ENCODE measurements at regions not wholly inside any gene's neighbourhood (a gene's known extent, or its start where the extent isn't known, plus 50 kb on each side); places are given as distances from the start of the nearest gene placed in this dataset.
"Not testable (repeated sequence)": the region's sequence is repeated elsewhere in the genome, so short reads cannot be mapped to it uniquely, and the experiment has no call there.

DNA sequence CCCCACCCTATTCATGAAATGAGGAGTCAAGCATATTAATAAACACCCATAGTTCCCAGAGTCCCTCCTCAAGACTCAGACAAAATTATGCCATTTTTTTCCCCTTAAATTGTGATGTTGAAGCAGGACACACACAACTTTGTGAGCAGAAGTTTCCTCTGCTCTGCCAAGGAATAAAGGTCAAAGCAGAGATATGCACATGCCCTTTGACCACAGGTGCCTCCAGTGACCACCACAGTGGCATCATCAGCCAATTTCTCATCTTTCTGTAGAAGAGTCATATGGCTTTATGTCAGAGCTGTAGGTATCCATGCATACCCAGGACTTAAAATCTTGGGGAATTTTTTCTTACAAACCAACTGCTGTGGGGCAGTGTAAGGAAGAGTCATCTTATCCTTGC, 304.4 kb upstream of the GADL1 start:
- TF ChIP-seq, protein P1, sequence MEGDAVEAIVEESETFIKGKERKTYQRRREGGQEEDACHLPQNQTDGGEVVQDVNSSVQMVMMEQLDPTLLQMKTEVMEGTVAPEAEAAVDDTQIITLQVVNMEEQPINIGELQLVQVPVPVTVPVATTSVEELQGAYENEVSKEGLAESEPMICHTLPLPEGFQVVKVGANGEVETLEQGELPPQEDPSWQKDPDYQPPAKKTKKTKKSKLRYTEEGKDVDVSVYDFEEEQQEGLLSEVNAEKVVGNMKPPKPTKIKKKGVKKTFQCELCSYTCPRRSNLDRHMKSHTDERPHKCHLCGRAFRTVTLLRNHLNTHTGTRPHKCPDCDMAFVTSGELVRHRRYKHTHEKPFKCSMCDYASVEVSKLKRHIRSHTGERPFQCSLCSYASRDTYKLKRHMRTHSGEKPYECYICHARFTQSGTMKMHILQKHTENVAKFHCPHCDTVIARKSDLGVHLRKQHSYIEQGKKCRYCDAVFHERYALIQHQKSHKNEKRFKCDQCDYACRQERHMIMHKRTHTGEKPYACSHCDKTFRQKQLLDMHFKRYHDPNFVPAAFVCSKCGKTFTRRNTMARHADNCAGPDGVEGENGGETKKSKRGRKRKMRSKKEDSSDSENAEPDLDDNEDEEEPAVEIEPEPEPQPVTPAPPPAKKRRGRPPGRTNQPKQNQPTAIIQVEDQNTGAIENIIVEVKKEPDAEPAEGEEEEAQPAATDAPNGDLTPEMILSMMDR (IDR thresholded peaks at IDR 0.05): no peak
- no peak overlapping the region for H3K4me3 ChIP-seq (ENCODE audit: low read length)
- H3K27ac Mint-ChIP-seq: no peak overlapping the region
- H3K27me3 ChIP-seq (ENCODE audit: control insufficient read depth, insufficient read depth, low read length): no peaks in the 10 kb centered on the region
- H3K4me1 ChIP-seq (ENCODE audit: control insufficient read depth, insufficient read depth, low read length): no peaks in the 10 kb centered on the region
- intact Hi-C loops (cut with micrococcal nuclease): no loop called here
- H3K4me3 Mint-ChIP-seq: no peak overlapping the region
- DNase-seq: no peak
- no peak for ATAC-seq
- H3K9me3 ChIP-seq (ENCODE audit: control insufficient read depth, insufficient read depth, low read length): no peaks in the 10 kb centered on the region
- peaks cover 0 to 2% of the 10 kb centered on the region in 2 donors for H3K27me3 Mint-ChIP-seq (ENCODE audit: low read depth in 2 of 2)
- H3K9me3 Mint-ChIP-seq: no peaks in the 10 kb centered on the region
- H3K36me3 ChIP-seq (ENCODE audit: control insufficient read depth, insufficient read depth, low read length): no peaks in the 10 kb centered on the region
- no peaks in the 10 kb centered on the region for H3K4me1 Mint-ChIP-seq
- no peak overlapping the region for H3K27ac ChIP-seq (ENCODE audit: low read length)
- no peaks in the 10 kb centered on the region for H3K36me3 Mint-ChIP-seq

DNA sequence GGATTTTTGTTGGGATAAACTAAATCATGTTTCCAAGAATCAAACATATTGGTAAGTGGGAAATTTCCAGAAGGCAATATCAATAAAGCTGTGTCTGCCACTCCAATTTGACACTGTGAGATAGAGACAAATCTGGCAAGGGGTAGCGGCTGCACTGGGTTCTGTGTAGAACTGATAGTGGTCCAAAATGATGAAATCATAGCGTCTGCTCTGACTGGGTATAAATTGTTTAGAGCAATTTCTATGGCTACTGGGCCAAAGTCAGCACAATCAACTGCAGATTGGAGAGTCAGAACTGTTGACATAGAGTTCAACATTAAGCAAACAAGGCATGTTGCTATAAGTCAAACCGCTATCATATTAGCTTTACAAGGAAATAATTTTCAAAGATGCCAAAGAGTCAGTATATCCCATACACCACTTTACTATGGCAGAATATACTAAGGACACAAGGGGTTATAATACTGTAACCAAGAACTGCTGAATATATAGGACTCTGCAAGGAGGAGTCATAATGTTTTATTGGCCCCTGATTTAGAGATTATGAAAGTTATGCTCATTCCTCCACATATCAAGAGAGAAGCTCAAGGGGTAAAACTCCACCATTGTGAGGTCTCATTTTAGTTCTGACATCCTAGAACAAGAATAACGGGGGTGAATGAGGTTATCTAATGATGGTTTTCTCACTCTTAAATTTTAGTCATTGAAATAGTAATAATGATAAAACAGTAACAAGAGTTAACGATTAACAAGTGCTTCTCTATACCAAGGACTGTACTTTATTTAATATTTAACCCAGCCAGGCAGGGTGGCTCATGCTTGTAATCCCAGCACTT, 309.7 kb upstream of the GADL1 start:
- TF ChIP-seq, protein P1 (IDR thresholded peaks at IDR 0.05): no peak
- Histone ChIP-seq H3K9me3 (ENCODE audit: control insufficient read depth, insufficient read depth, low read length) (no peaks in the 10 kb centered on the region), H3K27ac (ENCODE audit: low read length) (no peak overlapping the region), H3K27me3 (ENCODE audit: control insufficient read depth, insufficient read depth, low read length) (no peaks in the 10 kb centered on the region), H3K4me3 (ENCODE audit: low read length) (no peak overlapping the region), H3K4me1 (ENCODE audit: control insufficient read depth, insufficient read depth, low read length) (no peaks in the 10 kb centered on the region), H3K36me3 (ENCODE audit: control insufficient read depth, insufficient read depth, low read length) (no peaks in the 10 kb centered on the region)
- H3K27ac Mint-ChIP-seq: no peak overlapping the region
- whole genome bisulfite sequencing (ENCODE audit: insufficient coverage): 98% methylated on average over 3 of the region's 5 CpGs
- no peaks in the 10 kb centered on the region for H3K27me3 Mint-ChIP-seq (ENCODE audit: low read depth in 2 of 2)
- no peaks in the 10 kb centered on the region for H3K9me3 Mint-ChIP-seq
- no peak for ATAC-seq
- H3K36me3 Mint-ChIP-seq: no peaks in the 10 kb centered on the region
- no peaks in the 10 kb centered on the region for H3K4me1 Mint-ChIP-seq
- no peak for DNase-seq
- intact Hi-C loops (cut with micrococcal nuclease): no loop called here
- H3K4me3 Mint-ChIP-seq: no peak overlapping the region

DNA sequence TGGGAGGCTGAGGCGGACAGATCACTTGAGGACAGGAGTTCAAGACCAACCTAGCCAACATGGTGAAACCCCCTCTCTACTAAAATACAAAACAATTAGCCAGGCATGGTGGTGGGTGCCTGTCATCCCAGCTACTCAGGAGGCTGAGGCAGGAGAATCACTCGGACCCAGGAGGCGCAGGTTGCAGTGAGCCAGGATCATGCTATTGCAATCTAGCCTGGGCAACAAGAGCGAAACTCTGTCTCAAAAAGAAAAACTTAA, 310.3 kb upstream of the GADL1 start:
- H3K4me3 Mint-ChIP-seq; intact Hi-C loops (cut with micrococcal nuclease): not testable (repeated sequence)

DNA sequence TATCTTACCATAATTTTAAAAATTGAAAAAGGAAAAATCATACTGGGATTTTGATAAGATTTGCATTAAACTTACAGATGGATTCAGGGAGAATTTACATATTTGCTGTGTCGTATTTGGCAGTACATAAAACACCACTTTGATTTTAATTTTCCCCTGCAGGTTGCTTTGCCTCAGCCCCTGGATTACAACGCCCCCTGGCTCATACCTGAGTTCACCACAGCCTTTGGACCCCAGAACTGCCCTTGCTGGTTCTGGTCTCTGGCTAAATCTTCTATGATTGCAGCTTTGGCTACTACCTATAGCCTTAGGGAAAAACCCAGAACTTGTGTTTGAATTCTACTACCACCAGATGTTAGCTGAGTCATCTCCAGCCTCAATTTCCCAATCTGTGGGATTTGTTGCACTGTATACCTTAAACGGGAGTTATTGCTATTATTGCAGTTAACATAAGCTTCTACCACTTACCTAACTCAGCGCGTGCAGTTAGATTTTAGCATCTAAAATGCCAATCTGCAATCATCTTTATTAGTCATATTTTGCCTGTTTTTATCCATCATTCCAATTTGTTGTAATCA, 315.7 kb upstream of the GADL1 start:
- Histone ChIP-seq H3K27me3 (ENCODE audit: control insufficient read depth, insufficient read depth, low read length) (no peaks in the 10 kb centered on the region), H3K4me1 (ENCODE audit: control insufficient read depth, insufficient read depth, low read length) (peaks cover 15% of the 10 kb centered on the region), H3K4me3 (ENCODE audit: low read length) (no peak overlapping the region), H3K36me3 (ENCODE audit: control insufficient read depth, insufficient read depth, low read length) (no peaks in the 10 kb centered on the region), H3K9me3 (ENCODE audit: control insufficient read depth, insufficient read depth, low read length) (no peaks in the 10 kb centered on the region), H3K27ac (ENCODE audit: low read length) (no peak overlapping the region)
- no peaks in the 10 kb centered on the region for H3K9me3 Mint-ChIP-seq
- TF ChIP-seq, protein P1 (IDR thresholded peaks at IDR 0.05): no peak
- H3K27ac Mint-ChIP-seq: no peak overlapping the region
- H3K36me3 Mint-ChIP-seq: no peaks in the 10 kb centered on the region
- intact Hi-C loops (cut with micrococcal nuclease): no loop called here
- DNase-seq (no peak), ATAC-seq (no peak)
- no peak overlapping the region for H3K4me3 Mint-ChIP-seq
- H3K27me3 Mint-ChIP-seq (ENCODE audit: low read depth in 2 of 2): no peaks in the 10 kb centered on the region
- WGBS (ENCODE audit: insufficient coverage): 95% methylated on average over 5 of the region's 5 CpGs
- H3K4me1 Mint-ChIP-seq: peaks cover 30 to 31% of the 10 kb centered on the region in 2 donors

More for the DNA sequence above, 310.3 kb upstream of the GADL1 start:
- H3K4me3 ChIP-seq (ENCODE audit: low read length); H3K9me3 Mint-ChIP-seq; H3K27ac Mint-ChIP-seq; H3K27ac ChIP-seq (ENCODE audit: low read length); H3K36me3 Mint-ChIP-seq; H3K27me3 Mint-ChIP-seq (ENCODE audit: low read depth in 2 of 2); DNase-seq; H3K4me1 ChIP-seq (ENCODE audit: control insufficient read depth, insufficient read depth, low read length); H3K36me3 ChIP-seq (ENCODE audit: control insufficient read depth, insufficient read depth, low read length); H3K27me3 ChIP-seq (ENCODE audit: control insufficient read depth, insufficient read depth, low read length); H3K4me1 Mint-ChIP-seq; ATAC-seq; H3K9me3 ChIP-seq (ENCODE audit: control insufficient read depth, insufficient read depth, low read length): not testable (repeated sequence)
- WGBS (ENCODE audit: insufficient coverage): 97% methylated on average over 3 of the region's 4 CpGs
